ENCODE measurements at regions not wholly inside any gene's neighbourhood (a gene's known extent, or its start where the extent isn't known, plus 50 kb on each side); places are given as distances from the start of the nearest gene placed in this dataset.

DNA sequence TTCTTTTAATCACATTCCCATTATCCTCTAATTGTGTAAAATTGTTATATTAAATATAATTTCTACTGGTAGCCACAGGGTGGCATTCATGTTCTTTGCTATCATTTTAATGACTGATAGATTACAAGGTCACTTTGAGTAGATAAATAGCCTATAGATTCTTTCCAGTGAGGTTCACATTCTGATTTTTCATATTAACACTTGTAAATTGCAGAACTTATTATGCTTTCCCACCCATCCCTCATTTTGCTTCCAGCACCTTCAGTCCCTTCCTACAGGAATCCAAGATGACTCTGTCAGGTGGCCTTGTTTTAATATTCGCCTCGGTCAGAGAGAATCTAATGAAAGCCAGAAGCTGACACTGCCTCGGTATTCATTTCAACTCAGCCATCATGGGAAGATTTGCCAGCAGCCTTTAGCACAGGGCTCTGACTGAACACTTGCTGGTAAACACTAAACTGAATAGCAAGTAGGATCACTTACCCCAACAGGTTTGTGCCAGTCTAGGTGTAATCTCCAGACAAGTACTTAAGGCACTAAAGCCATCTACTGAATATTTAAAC lies 101.2 kb upstream of the FSHR start:
- ChIA-PET CTCF (no interaction called here), POLR2A (no interaction called here), RAD21 (ENCODE audit: low non-redundant PET in 1 of 2, low total read pairs in 2 of 2, uncharacterized antibody in 2 of 2, unreplicated experiment in 2 of 2) (no interaction called here)
- H3K4me2 ChIP-seq (ENCODE audit: low read length): no peak overlapping the region
- H4K20me1 ChIP-seq (ENCODE audit: insufficient read depth): no peaks in the 10 kb centered on the region
- H3K27ac ChIP-seq (ENCODE audit: low read depth, low read length): no peak overlapping the region
- no TSS peak for BruUV-seq (replicated peaks)
- no peaks in the 10 kb centered on the region for H3K4me1 ChIP-seq (ENCODE audit: control insufficient read depth in 1 of 2, insufficient read depth in 2 of 2, low read length in 2 of 2)
- H3K27me3 ChIP-seq (ENCODE audit: insufficient read depth, low read length): no peaks in the 10 kb centered on the region
- DNase-seq (ENCODE audit: low read depth, low spot score) (no peak), ATAC-seq (no peak)
- no peaks in the 10 kb centered on the region for H3K36me3 ChIP-seq (ENCODE audit: control insufficient read depth in 1 of 2, insufficient read depth in 2 of 2, low read length in 2 of 2)
- no peak overlapping the region for H2AFZ ChIP-seq (ENCODE audit: low read depth, low read length, poor library complexity, severe bottlenecking)
- TF ChIP-seq SRF (IDR thresholded peaks at IDR 0.05; ENCODE audit: low read depth) (no peak), SIN3A (IDR thresholded peaks at IDR 0.05; ENCODE audit: low read depth) (no peak), POLR2AphosphoS5 (IDR thresholded peaks at IDR 0.05; ENCODE audit: low read depth, low read length) (no peak)
- H3K4me3 ChIP-seq (replicated peaks in 1 of 2; ENCODE audit: low read depth in 1 of 2, low read length in 2 of 2): no peak overlapping the region
- H3K9me3 ChIP-seq (ENCODE audit: control insufficient read depth in 1 of 2, insufficient read depth in 1 of 2, low read depth in 1 of 2, low read length in 2 of 2): no peaks in the 10 kb centered on the region; a peak in 2 of 4 replicates
- intact Hi-C loops (cut with micrococcal nuclease): no loop called here
- H3K9me2 ChIP-seq (ENCODE audit: insufficient read depth): no peaks in the 10 kb centered on the region
- no peak overlapping the region for H3K9ac ChIP-seq (ENCODE audit: low read length)
- no peaks in the 10 kb centered on the region for H3K79me2 ChIP-seq (ENCODE audit: insufficient read depth, low read length)

DNA sequence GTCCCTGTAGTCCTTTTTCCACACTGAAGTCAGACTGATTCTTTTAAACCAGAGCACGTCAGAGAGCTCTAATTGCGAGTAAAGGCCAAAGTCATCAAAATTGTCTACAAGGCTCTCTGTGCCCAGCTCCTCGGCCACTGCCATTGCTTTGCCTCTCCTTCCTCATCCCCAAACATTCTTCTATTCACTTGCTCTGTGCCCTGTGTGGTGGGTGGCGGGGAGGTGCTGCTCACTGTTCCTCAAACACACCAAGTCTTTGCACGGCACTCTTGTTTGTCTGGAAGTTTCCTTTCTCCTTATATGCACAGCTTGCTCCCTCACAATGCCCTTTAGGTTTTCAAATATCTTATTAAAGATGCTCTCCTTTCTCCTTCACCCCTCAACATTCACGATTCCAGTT lies 100.1 kb upstream of the FSHR start:
- Histone ChIP-seq H3K9ac (ENCODE audit: low read length) (no peak overlapping the region), H3K27me3 (ENCODE audit: insufficient read depth, low read length) (no peaks in the 10 kb centered on the region), H3K79me2 (ENCODE audit: insufficient read depth, low read length) (no peaks in the 10 kb centered on the region), H3K4me3 (replicated peaks in 1 of 2; ENCODE audit: low read depth in 1 of 2, low read length in 2 of 2) (no peak overlapping the region), H3K27ac (ENCODE audit: low read depth, low read length) (no peak overlapping the region), H3K4me1 (ENCODE audit: control insufficient read depth in 1 of 2, insufficient read depth in 2 of 2, low read length in 2 of 2) (no peaks in the 10 kb centered on the region), H3K36me3 (ENCODE audit: control insufficient read depth in 1 of 2, insufficient read depth in 2 of 2, low read length in 2 of 2) (no peaks in the 10 kb centered on the region), H3K9me2 (ENCODE audit: insufficient read depth) (no peaks in the 10 kb centered on the region), H2AFZ (ENCODE audit: low read depth, low read length, poor library complexity, severe bottlenecking) (no peak overlapping the region), H3K9me3 (ENCODE audit: control insufficient read depth in 1 of 2, insufficient read depth in 1 of 2, low read depth in 1 of 2, low read length in 2 of 2) (no peaks in the 10 kb centered on the region; a peak in 2 of 4 replicates), H3K4me2 (ENCODE audit: low read length) (no peak overlapping the region), H4K20me1 (ENCODE audit: insufficient read depth) (no peaks in the 10 kb centered on the region)
- ChIA-PET POLR2A (no interaction called here), RAD21 (ENCODE audit: low non-redundant PET in 1 of 2, low total read pairs in 2 of 2, uncharacterized antibody in 2 of 2, unreplicated experiment in 2 of 2) (no interaction called here), CTCF (no interaction called here)
- BruUV-seq (replicated peaks): no TSS peak
- intact Hi-C loops (cut with micrococcal nuclease): no loop called here
- DNase-seq (ENCODE audit: low read depth, low spot score) (no peak), ATAC-seq (no peak)
- TF ChIP-seq ZNF274 (IDR thresholded peaks at IDR 0.05; ENCODE audit: low read depth, low read length): no peak
- TF ChIP-seq, protein P1, sequence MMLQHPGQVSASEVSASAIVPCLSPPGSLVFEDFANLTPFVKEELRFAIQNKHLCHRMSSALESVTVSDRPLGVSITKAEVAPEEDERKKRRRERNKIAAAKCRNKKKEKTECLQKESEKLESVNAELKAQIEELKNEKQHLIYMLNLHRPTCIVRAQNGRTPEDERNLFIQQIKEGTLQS (IDR thresholded peaks at IDR 0.05): no peak
- no peak for TF ChIP-seq EZH2phosphoT487 (IDR thresholded peaks at IDR 0.05; ENCODE audit: borderline replicate concordance)
- TF ChIP-seq EZH2 (IDR thresholded peaks at IDR 0.05): no peak
- TF ChIP-seq, protein P2, sequence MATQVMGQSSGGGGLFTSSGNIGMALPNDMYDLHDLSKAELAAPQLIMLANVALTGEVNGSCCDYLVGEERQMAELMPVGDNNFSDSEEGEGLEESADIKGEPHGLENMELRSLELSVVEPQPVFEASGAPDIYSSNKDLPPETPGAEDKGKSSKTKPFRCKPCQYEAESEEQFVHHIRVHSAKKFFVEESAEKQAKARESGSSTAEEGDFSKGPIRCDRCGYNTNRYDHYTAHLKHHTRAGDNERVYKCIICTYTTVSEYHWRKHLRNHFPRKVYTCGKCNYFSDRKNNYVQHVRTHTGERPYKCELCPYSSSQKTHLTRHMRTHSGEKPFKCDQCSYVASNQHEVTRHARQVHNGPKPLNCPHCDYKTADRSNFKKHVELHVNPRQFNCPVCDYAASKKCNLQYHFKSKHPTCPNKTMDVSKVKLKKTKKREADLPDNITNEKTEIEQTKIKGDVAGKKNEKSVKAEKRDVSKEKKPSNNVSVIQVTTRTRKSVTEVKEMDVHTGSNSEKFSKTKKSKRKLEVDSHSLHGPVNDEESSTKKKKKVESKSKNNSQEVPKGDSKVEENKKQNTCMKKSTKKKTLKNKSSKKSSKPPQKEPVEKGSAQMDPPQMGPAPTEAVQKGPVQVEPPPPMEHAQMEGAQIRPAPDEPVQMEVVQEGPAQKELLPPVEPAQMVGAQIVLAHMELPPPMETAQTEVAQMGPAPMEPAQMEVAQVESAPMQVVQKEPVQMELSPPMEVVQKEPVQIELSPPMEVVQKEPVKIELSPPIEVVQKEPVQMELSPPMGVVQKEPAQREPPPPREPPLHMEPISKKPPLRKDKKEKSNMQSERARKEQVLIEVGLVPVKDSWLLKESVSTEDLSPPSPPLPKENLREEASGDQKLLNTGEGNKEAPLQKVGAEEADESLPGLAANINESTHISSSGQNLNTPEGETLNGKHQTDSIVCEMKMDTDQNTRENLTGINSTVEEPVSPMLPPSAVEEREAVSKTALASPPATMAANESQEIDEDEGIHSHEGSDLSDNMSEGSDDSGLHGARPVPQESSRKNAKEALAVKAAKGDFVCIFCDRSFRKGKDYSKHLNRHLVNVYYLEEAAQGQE (IDR thresholded peaks at IDR 0.05; ENCODE audit: low read depth): no peak
- TF ChIP-seq POLR2AphosphoS5 (IDR thresholded peaks at IDR 0.05; ENCODE audit: low read depth, low read length): no peak
- no peak for TF ChIP-seq RAD21 (IDR thresholded peaks at IDR 0.05; ENCODE audit: low read depth)
- TF ChIP-seq, protein P3, sequence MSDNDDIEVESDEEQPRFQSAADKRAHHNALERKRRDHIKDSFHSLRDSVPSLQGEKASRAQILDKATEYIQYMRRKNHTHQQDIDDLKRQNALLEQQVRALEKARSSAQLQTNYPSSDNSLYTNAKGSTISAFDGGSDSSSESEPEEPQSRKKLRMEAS (IDR thresholded peaks at IDR 0.05): no peak
- no peak for TF ChIP-seq ZFX (IDR thresholded peaks at IDR 0.05)
- no peak for TF ChIP-seq SRF (IDR thresholded peaks at IDR 0.05; ENCODE audit: low read depth)
- no peak for TF ChIP-seq SP1 (IDR thresholded peaks at IDR 0.05; ENCODE audit: low read depth)
- TF ChIP-seq CBX3 (IDR thresholded peaks at IDR 0.05; ENCODE audit: low read depth): no peak
